T-cell (primary cell): ENCODE measurements at regions not wholly inside any gene's neighbourhood (a gene's known extent, or its start where the extent isn't known, plus 50 kb on each side); places are given as distances from the start of the nearest gene placed in this dataset.

Experiments used
- ATAC-seq, 4 experiments: fragments of 200-7000 bp in 3 of 4; fragments of 150-1000 bp in 1 of 4; cut with Tn5 transposase; replicated peaks in 1 of 4; 1 replicate in 3 of 4; 2 replicates in 1 of 4; pipeline ENCODE4 v1.10.0; 2021; ENCODE audit warnings: moderate library complexity in 3 of 4, mild to moderate bottlenecking in 2 of 4, moderate number of reproducible peaks in 1 of 4
- CTCF ChIA-PET, 2 donors: fragments of 300-600 bp; sonication (Branson Sonifier 250); formaldehyde crosslinking; loops; one replicate each; lab custom pipeline; 2022; ENCODE audit warnings: antibody characterized with exemption in 2 of 2; lab: Charles Lee
- POLR2A ChIA-PET, 2 donors: fragments of 300-600 bp; sonication (Branson Sonifier 250); formaldehyde crosslinking; loops; one replicate each; lab custom pipeline; 2022; ENCODE audit warnings: antibody characterized with exemption in 2 of 2; lab: Charles Lee
- DNase-seq, 35 experiments: peaks; one replicate each; pipeline versions ENCODE4 v3.0.0 to v3.0.0-alpha.2; 2013 to 2023
- H3K27ac ChIP-seq: one replicate; pipeline ENCODE4 v1.5.1; 2013; ENCODE audit warnings: low read length
- H3K27me3 ChIP-seq, 2 experiments: replicated peaks in 1 of 2; 1 replicate in 1 of 2; 2 replicates in 1 of 2; pipeline versions ENCODE4 v1.6.1 to v1.7.0; 2013; ENCODE audit warnings: low read length in 1 of 2, mixed read lengths in 1 of 2; ENCODE audit not compliant: control insufficient read depth in 2 of 2, insufficient read depth in 2 of 2; ENCODE audit errors: extremely low read depth in 1 of 2
- H3K36me3 ChIP-seq, 2 donors: 1 replicate in 1 of 2; 2 replicates in 1 of 2; pipeline versions ENCODE4 v1.6.1 to v1.7.0; 2013; ENCODE audit warnings: low read length in 1 of 2; ENCODE audit not compliant: control insufficient read depth in 2 of 2, insufficient read depth in 1 of 2; ENCODE audit errors: extremely low read depth in 1 of 2
- H3K4me1 ChIP-seq, 2 experiments: 1 replicate in 1 of 2; 2 replicates in 1 of 2; pipeline versions ENCODE4 v1.6.1 to v1.7.0; 2013; ENCODE audit warnings: low read length in 2 of 2, mixed read lengths in 1 of 2; ENCODE audit not compliant: insufficient read depth in 2 of 2, control insufficient read depth in 1 of 2; ENCODE audit errors: extremely low read depth in 1 of 2
- H3K4me3 ChIP-seq, 2 donors: 1 replicate in 1 of 2; 2 replicates in 1 of 2; pipeline versions ENCODE4 v1.5.1 to v1.7.0; 2013; ENCODE audit warnings: mild to moderate bottlenecking in 2 of 2, low read length in 1 of 2, moderate library complexity in 1 of 2; ENCODE audit not compliant: control insufficient read depth in 1 of 2; ENCODE audit errors: extremely low read depth in 1 of 2
- H3K9me3 ChIP-seq: 2 replicates; pipeline ENCODE4 v1.7.0; 2013
- H3K27ac Mint-ChIP-seq, 2 donors: one replicate each; pipeline ENCODE4 v1.8.0; 2020 to 2021; ENCODE audit warnings: mild to moderate bottlenecking in 2 of 2, mixed read lengths in 2 of 2
- H3K27me3 Mint-ChIP-seq, 2 donors: one replicate each; pipeline ENCODE4 v1.8.0; 2021 to 2022; ENCODE audit warnings: mixed read lengths in 2 of 2
- H3K36me3 Mint-ChIP-seq: one replicate; pipeline ENCODE4 v1.8.0; 2021; ENCODE audit warnings: mixed read lengths
- H3K4me1 Mint-ChIP-seq, 3 donors: one replicate each; pipeline ENCODE4 v1.8.0; 2020 to 2022; ENCODE audit warnings: mixed read lengths in 3 of 3, mild to moderate bottlenecking in 1 of 3
- H3K4me3 Mint-ChIP-seq, 3 donors: one replicate each; pipeline ENCODE4 v1.8.0; 2020 to 2022; ENCODE audit warnings: mild to moderate bottlenecking in 3 of 3, mixed read lengths in 3 of 3, moderate library complexity in 3 of 3
- H3K9me3 Mint-ChIP-seq, 3 donors: one replicate each; pipeline ENCODE4 v1.8.0; 2020 to 2022; ENCODE audit warnings: mixed read lengths in 3 of 3
- WGBS: methylation state at CpG from one replicate; pipeline ENCODE4 v1.1.5; 2013; ENCODE audit warnings: missing lambda C conversion rate; ENCODE audit not compliant: insufficient coverage; 5-methylcytosine and 5-hydroxymethylcytosine counted together

- DNase-seq (no peak), ATAC-seq (no peak)
- H3K9me3 Mint-ChIP-seq: peaks cover 0 to 6% (median 5%) of the 10 kb centered on the region in 3 donors
- no peak overlapping the region for H3K27ac Mint-ChIP-seq
- H3K4me3 Mint-ChIP-seq: no peak overlapping the region
- no peaks in the 10 kb centered on the region for H3K36me3 ChIP-seq
- H3K27ac ChIP-seq: no peak overlapping the region
- H3K4me1 ChIP-seq: no peaks in the 10 kb centered on the region
- H3K4me3 ChIP-seq: no peak overlapping the region
- no CpG with 5 or more reads among the region's 3 CpGs for WGBS
- no peaks in the 10 kb centered on the region for H3K36me3 Mint-ChIP-seq
- H3K9me3 ChIP-seq: no peaks in the 10 kb centered on the region
- H3K27me3 Mint-ChIP-seq: no peaks in the 10 kb centered on the region
- ChIA-PET POLR2A (no interaction called here), CTCF (no interaction called here)
- no peaks in the 10 kb centered on the region for H3K27me3 ChIP-seq
- H3K4me1 Mint-ChIP-seq: no peaks in the 10 kb centered on the region
Observed at GRCh38 chr7:41323806-41324205, 379.1 kb downstream of the INHBA start.

GRCh38 chr7:41319581-41319980 lies 383.3 kb downstream of the INHBA start:
- CTCF ChIA-PET: no interaction called here
- Histone ChIP-seq H3K4me3 (no peak overlapping the region), H3K27me3 (no peaks in the 10 kb centered on the region), H3K27ac (no peak overlapping the region), H3K9me3 (no peaks in the 10 kb centered on the region), H3K36me3 (no peaks in the 10 kb centered on the region), H3K4me1 (no peaks in the 10 kb centered on the region)
- POLR2A ChIA-PET: no interaction called here
- DNase-seq (no peak), ATAC-seq (no peak)
- WGBS: no CpG with 5 or more reads among the region's 1 CpG
- no peaks in the 10 kb centered on the region for H3K4me1 Mint-ChIP-seq
- no peaks in the 10 kb centered on the region for H3K36me3 Mint-ChIP-seq
- H3K9me3 Mint-ChIP-seq: peaks cover 0 to 10% (median 5%) of the 10 kb centered on the region in 3 donors
- no peaks in the 10 kb centered on the region for H3K27me3 Mint-ChIP-seq
- H3K4me3 Mint-ChIP-seq: no peak overlapping the region
- no peak overlapping the region for H3K27ac Mint-ChIP-seq

- POLR2A ChIA-PET: no interaction called here
- no peak overlapping the region for H3K4me3 Mint-ChIP-seq
- Histone ChIP-seq H3K4me1 (no peaks in the 10 kb centered on the region), H3K9me3 (no peaks in the 10 kb centered on the region), H3K27ac (no peak overlapping the region), H3K36me3 (no peaks in the 10 kb centered on the region), H3K27me3 (no peaks in the 10 kb centered on the region), H3K4me3 (no peak overlapping the region)
- H3K27ac Mint-ChIP-seq: no peak overlapping the region
- H3K27me3 Mint-ChIP-seq: no peaks in the 10 kb centered on the region
- H3K4me1 Mint-ChIP-seq: no peaks in the 10 kb centered on the region
- ATAC-seq (no peak), DNase-seq (no peak)
- H3K36me3 Mint-ChIP-seq: no peaks in the 10 kb centered on the region
- H3K9me3 Mint-ChIP-seq: peaks cover 0 to 10% (median 9%) of the 10 kb centered on the region in 3 donors
- CTCF ChIA-PET: no interaction called here
- WGBS: 95% methylated on average over 3 of the region's 6 CpGs
Observed at GRCh38 chr7:41316410-41316809, 386.5 kb downstream of the INHBA start.

- Mint-ChIP-seq H3K4me3 (no peak overlapping the region), H3K36me3 (no peaks in the 10 kb centered on the region), H3K27ac (no peak overlapping the region), H3K4me1 (no peaks in the 10 kb centered on the region), H3K27me3 (no peaks in the 10 kb centered on the region), H3K9me3 (peaks cover 0 to 10% (median 10%) of the 10 kb centered on the region in 3 donors)
- ATAC-seq: no peak
- Histone ChIP-seq H3K36me3 (no peaks in the 10 kb centered on the region), H3K4me3 (no peak overlapping the region), H3K27me3 (no peaks in the 10 kb centered on the region), H3K27ac (no peak overlapping the region), H3K9me3 (no peaks in the 10 kb centered on the region), H3K4me1 (no peaks in the 10 kb centered on the region)
- WGBS: no CpG with 5 or more reads among the region's 4 CpGs
- POLR2A ChIA-PET: no interaction called here
- no peak for DNase-seq
- CTCF ChIA-PET: no interaction called here
Observed at GRCh38 chr7:41315764-41316163, 387.1 kb downstream of the INHBA start.

GRCh38 chr7:41313171-41313570 lies 389.7 kb downstream of the INHBA start:
- Histone ChIP-seq H3K27ac (no peak overlapping the region), H3K9me3 (no peaks in the 10 kb centered on the region), H3K27me3 (no peaks in the 10 kb centered on the region), H3K4me1 (no peaks in the 10 kb centered on the region), H3K36me3 (no peaks in the 10 kb centered on the region), H3K4me3 (no peak overlapping the region)
- Mint-ChIP-seq H3K4me1 (no peaks in the 10 kb centered on the region), H3K36me3 (no peaks in the 10 kb centered on the region), H3K27me3 (no peaks in the 10 kb centered on the region), H3K9me3 (peaks cover 0 to 5% (median 5%) of the 10 kb centered on the region in 3 donors), H3K27ac (no peak overlapping the region), H3K4me3 (no peak overlapping the region)
- ChIA-PET CTCF (no interaction called here), POLR2A (no interaction called here)
- DNase-seq (no peak), ATAC-seq (no peak)
- WGBS: 82% methylated on average over 1 of the region's 1 CpG

- Mint-ChIP-seq H3K36me3 (no peaks in the 10 kb centered on the region), H3K27me3 (no peaks in the 10 kb centered on the region), H3K4me1 (no peaks in the 10 kb centered on the region), H3K4me3 (no peak overlapping the region), H3K9me3 (peaks cover 0 to 5% (median under 1%) of the 10 kb centered on the region in 3 donors), H3K27ac (no peak overlapping the region)
- ChIA-PET CTCF (no interaction called here), POLR2A (no interaction called here)
- DNase-seq: no peak
- no peak overlapping the region for H3K4me3 ChIP-seq
- H3K27me3 ChIP-seq: no peaks in the 10 kb centered on the region
- no peak overlapping the region for H3K27ac ChIP-seq
- no peaks in the 10 kb centered on the region for H3K4me1 ChIP-seq
- H3K9me3 ChIP-seq: no peaks in the 10 kb centered on the region
- ATAC-seq: no peak
- H3K36me3 ChIP-seq: no peaks in the 10 kb centered on the region
- WGBS: 94% methylated on average over 6 of the region's 6 CpGs
Observed at GRCh38 chr7:41312235-41312634, 390.7 kb downstream of the INHBA start.

- no peak overlapping the region for H3K27ac Mint-ChIP-seq
- WGBS: 100% methylated on average over 1 of the region's 3 CpGs
- no peak overlapping the region for H3K4me3 Mint-ChIP-seq
- H3K27me3 ChIP-seq: no peaks in the 10 kb centered on the region
- no peaks in the 10 kb centered on the region for H3K36me3 ChIP-seq
- ATAC-seq: no peak
- DNase-seq: no peak
- H3K27ac ChIP-seq: no peak overlapping the region
- H3K27me3 Mint-ChIP-seq: no peaks in the 10 kb centered on the region
- no peaks in the 10 kb centered on the region for H3K4me1 Mint-ChIP-seq
- CTCF ChIA-PET: interaction anchor here in 1 of 2 donors (0.6 kb wide), 1 partner anchor 20 kb away, joined by 4 read pairs; no protein-coding TSS in a partner anchor
- H3K36me3 Mint-ChIP-seq: no peaks in the 10 kb centered on the region
- peaks cover 0 to 5% (median 0%) of the 10 kb centered on the region in 3 donors for H3K9me3 Mint-ChIP-seq
- POLR2A ChIA-PET: no interaction called here
- no peak overlapping the region for H3K4me3 ChIP-seq
- H3K4me1 ChIP-seq: no peaks in the 10 kb centered on the region
- H3K9me3 ChIP-seq: no peaks in the 10 kb centered on the region
Observed at GRCh38 chr7:41311301-41311700, 391.6 kb downstream of the INHBA start.
